Fibroblast of pulmonary artery (primary cell): ENCODE measurements at regions not wholly inside any gene's neighbourhood (a gene's known extent, or its start where the extent isn't known, plus 50 kb on each side); places are given as distances from the start of the nearest gene placed in this dataset.

ENCODE experiments used
- DNase-seq: peaks from one replicate; pipeline ENCODE4 v3.0.0-alpha.2; 2010; ENCODE audit warnings: low read depth
- H3K4me3 ChIP-seq: replicated peaks from 2 replicates; pipeline ENCODE4 v1.5.1; 2011; ENCODE audit warnings: low read depth, mild to moderate bottlenecking, control low read depth, low read length, moderate library complexity
- TF ChIP-seq, protein P1 (sequence below): IDR thresholded peaks from 2 replicates; pipeline ENCODE4 v1.5.1; 2011; ENCODE audit warnings: mild to moderate bottlenecking, control low read depth, low read length, inconsistent platforms; ENCODE audit errors: missing control alignments

DNA sequence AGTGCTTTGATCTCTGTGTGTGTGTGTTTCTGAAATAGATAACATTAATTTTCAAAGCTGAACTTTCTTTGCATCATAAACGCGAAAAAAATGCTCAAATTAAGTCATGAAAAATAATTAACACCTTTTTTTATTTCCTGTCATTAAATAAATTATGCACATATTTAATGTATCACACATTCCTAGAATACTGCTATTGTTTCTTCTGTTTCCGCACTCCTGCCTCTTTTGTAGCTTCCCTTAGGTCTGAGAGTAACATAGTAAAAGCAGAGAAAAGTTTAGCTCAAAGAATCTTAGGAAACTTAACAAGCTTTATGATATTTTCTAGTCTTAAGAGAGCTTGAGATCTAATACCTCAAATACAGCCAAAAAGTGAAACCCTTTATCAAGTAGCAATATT, 504.2 kb downstream of the JRKL start:
- TF ChIP-seq, protein P1, sequence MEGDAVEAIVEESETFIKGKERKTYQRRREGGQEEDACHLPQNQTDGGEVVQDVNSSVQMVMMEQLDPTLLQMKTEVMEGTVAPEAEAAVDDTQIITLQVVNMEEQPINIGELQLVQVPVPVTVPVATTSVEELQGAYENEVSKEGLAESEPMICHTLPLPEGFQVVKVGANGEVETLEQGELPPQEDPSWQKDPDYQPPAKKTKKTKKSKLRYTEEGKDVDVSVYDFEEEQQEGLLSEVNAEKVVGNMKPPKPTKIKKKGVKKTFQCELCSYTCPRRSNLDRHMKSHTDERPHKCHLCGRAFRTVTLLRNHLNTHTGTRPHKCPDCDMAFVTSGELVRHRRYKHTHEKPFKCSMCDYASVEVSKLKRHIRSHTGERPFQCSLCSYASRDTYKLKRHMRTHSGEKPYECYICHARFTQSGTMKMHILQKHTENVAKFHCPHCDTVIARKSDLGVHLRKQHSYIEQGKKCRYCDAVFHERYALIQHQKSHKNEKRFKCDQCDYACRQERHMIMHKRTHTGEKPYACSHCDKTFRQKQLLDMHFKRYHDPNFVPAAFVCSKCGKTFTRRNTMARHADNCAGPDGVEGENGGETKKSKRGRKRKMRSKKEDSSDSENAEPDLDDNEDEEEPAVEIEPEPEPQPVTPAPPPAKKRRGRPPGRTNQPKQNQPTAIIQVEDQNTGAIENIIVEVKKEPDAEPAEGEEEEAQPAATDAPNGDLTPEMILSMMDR, result no peak
- DNase-seq, result no peak
- H3K4me3 ChIP-seq, result no peak overlapping the region

DNA sequence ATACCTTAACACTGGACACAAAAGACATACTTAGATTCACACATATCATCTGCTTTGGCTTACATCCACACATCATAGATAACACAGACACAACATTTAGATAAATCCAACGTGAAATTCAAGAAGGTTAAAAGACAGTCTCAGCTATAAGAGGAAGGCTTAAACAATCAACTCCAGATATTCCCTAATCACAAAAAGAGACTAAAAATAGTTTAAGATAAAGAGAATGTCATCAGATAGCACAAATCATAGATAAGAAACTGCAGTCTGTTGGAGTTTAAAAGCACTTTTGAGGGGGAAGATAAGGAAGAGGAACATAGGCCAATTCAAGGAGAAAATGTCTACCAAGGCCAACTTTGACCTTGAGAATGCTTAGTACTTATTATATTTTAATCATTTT, 504.8 kb downstream of the JRKL start:
- DNase-seq, result no peak
- TF ChIP-seq, protein P1, result no peak

DNA sequence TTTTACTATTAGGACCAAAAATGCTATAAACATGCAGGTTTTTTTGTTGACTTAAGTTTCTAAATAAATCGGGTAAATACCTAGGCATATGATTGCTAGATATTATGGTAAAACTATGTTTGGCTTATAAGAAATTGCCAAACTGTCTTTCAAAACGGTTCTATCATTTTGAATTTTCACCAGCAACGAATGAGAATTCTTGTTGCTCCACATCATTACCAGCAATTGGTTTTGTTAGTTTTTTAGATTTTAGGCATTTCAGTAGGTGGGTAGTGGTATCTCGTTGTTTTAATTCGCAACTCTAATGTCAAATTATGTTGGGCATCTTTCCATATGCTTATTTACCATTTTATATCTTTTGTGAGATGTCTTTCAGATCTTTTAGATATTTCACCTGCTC, 510.2 kb downstream of the JRKL start:
- DNase-seq, result no peak
- no peak overlapping the region for H3K4me3 ChIP-seq
- TF ChIP-seq, protein P1, result no peak

More for the DNA sequence above, 504.8 kb downstream of the JRKL start:
- no peak overlapping the region for H3K4me3 ChIP-seq

DNA sequence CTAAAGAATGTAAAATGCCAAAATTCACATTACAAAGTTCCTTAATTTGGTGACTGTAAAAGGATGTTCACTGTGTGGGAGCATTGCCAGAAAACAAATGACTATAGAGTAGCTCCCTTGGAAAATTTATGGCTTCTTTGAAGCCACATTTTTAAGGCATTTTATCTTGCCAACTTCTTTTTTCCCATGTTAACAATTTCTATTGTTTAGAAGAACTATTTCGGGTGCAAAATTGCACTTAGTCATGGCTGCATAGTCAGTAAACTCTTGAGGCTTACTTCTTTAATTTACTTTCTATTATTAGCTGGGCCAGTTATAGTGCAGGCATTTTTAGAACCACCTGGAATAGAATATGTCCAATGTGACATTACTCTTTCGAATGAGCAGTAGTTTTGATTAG, 515.3 kb downstream of the JRKL start:
- TF ChIP-seq, protein P1, result no peak
- no peak for DNase-seq
- no peak overlapping the region for H3K4me3 ChIP-seq

DNA sequence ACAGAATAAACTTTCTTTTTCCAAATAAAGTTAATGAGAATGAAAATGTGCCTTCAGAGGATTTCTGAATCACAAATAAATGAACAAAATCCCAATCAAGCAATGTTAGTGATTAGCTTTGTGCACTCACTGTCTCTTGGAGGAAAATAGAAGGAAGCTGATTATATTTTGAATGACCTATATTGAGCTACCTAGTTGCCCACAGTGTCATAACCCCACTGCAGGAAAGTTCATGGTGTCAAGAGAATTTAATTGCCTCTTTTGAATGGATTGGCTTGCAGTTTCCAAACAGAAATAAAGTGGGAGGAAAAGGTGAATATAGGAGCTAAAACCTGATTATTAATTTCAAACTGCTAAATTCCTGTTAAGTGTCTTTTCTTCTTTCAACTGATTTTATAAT, 515.9 kb downstream of the JRKL start:
- TF ChIP-seq, protein P1, result no peak
- no peak for DNase-seq
- no peak overlapping the region for H3K4me3 ChIP-seq

DNA sequence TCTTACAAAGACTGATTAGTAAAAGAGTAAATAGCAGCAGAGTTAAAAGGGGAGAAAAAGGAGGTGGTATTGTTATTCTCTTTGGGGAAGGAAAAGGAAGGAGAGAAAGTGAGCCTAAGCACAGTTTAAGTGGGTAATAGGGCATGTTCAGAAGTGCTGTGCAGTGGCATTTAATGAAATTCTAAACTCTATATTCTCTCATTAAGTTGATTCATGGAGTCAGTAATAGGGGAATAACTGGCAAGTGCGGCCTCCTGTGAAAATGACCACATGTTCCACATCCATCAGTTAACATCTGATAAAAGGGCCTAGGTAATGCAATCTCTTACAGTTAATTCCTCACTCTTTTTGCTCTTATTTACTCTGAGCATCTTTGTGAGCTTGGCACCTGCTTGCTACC, 516.7 kb downstream of the JRKL start:
- TF ChIP-seq, protein P1, result no peak
- DNase-seq, result no peak
- no peak overlapping the region for H3K4me3 ChIP-seq

DNA sequence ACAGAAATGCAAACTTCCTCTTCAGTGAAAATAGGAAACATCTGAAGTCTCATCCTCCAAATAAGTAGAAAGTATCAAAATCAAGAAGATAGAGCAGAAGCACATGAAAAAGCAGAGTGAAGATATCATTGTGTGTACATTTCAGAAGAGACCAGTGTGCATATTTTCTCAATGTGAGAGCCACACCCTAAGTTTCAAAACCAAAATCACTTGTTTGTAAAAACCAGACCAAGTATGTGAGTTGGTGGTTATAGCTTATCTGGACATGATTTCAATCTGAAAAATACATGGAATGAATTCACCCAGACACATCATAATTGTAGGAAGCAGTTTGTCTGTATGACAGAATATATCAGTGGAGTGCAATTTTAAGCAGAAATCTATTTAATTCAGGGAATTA, 536.0 kb downstream of the JRKL start:
- no peak for DNase-seq
- TF ChIP-seq, protein P1, result no peak
- no peak overlapping the region for H3K4me3 ChIP-seq
